Spleen (tissue), 7 donors: ENCODE measurements at regions not wholly inside any gene's neighbourhood (a gene's known extent, or its start where the extent isn't known, plus 50 kb on each side); places are given as distances from the start of the nearest gene placed in this dataset.

Source experiments
- CTCF ChIP-seq, 11 experiments: fragments of 200-600 bp in 7 of 11; fragments of 450-650 bp in 4 of 11; sonication (generic) in 4 of 11; IDR thresholded peaks in 8 of 11; conservative IDR thresholded peaks in 3 of 11; 1 replicate in 7 of 11; 2 replicates in 4 of 11; pipeline versions ENCODE4 v1.4.0 to v1.8.0; 2016 to 2021; ENCODE audit warnings: antibody characterized with exemption in 11 of 11, inconsistent platforms in 4 of 11, mild to moderate bottlenecking in 1 of 11
- POLR2A ChIP-seq, 3 donors: fragments of 450-650 bp; IDR thresholded peaks; one replicate each; pipeline ENCODE4 v1.5.1; 2017; ENCODE audit warnings: antibody characterized with exemption in 3 of 3, mild to moderate bottlenecking in 1 of 3
- POLR2AphosphoS5 ChIP-seq, 3 donors: sonication (generic); formaldehyde crosslinking; IDR thresholded peaks; one replicate each; pipeline ENCODE4 v1.5.1; 2017; ENCODE audit warnings: antibody characterized with exemption in 3 of 3
- donor health status: DM: no; HTN: no; CAD: no; lungs with moderate emphysema.
- donor health status: DM: no; HTN: no; CAD: no.
- donor health status: DM: no; HTN: no; CAD: no.

GRCh38 chr12:107317751-107318555 lies 224.6 kb upstream of the CRY1 start:
- TF ChIP-seq CTCF (IDR thresholded peaks at IDR 0.05 in 8 of 11, conservative IDR thresholded peaks at IDR 0.05 in 3 of 11) (peak in 6 of 11 experiments; percentile 8 to 58 (median 22)), POLR2AphosphoS5 (IDR thresholded peaks at IDR 0.05) (peak; percentile 44 to 69 (median 60)), POLR2A (IDR thresholded peaks at IDR 0.05) (no peak)
